ENCODE measurements at regions not wholly inside any gene's neighbourhood (a gene's known extent, or its start where the extent isn't known, plus 50 kb on each side); places are given as distances from the start of the nearest gene placed in this dataset.

DNA sequence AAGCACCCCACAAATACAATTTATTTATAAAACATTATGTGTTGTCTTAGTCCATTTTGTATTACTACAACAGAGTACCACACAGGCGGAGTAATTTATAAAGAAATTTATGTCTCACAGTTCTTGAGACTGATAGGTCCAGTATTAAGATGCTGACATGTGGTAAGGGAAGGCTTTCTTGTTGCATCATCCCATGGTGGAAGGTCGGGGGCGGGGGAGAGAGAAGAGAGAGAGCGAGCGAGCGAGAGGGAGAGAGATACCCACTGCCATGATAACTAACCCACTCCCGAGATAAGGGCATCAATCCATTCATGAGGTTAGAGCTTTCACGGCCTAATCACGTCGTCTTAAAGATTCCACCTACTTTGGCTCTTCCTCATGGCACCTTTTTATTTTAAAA, 117.8 kb downstream of the KCNJ12 start:
- Histone ChIP-seq H3K4me1 (ENCODE audit: control insufficient read depth in 4 of 4, insufficient read depth in 4 of 4, low read length in 3 of 4) (no peaks in the 10 kb centered on the region), H3K36me3 (ENCODE audit: control insufficient read depth in 4 of 4, insufficient read depth in 3 of 4, low read depth in 1 of 4, low read length in 3 of 4) (no peaks in the 10 kb centered on the region), H3K4me3 (ENCODE audit: low read depth in 1 of 3, low read length in 3 of 3) (no peak overlapping the region), H3K9me3 (ENCODE audit: control insufficient read depth in 4 of 4, low read length in 3 of 4) (no peaks in the 10 kb centered on the region), H3K9ac (ENCODE audit: low read depth in 1 of 2, low read length in 2 of 2) (no peak overlapping the region), H3K27ac (ENCODE audit: low read depth in 1 of 2, low read length in 2 of 2) (no peak overlapping the region), H3K27me3 (ENCODE audit: control insufficient read depth in 4 of 4, insufficient read depth in 4 of 4, low read length in 3 of 4) (peaks cover 0 to 8% (median under 1%) of the 10 kb centered on the region in 4 donors)
- DNase-seq (ENCODE audit: low spot score) = no peak
- 91% methylated on average over 10 of the region's 10 CpGs for WGBS
- TF ChIP-seq RAD21 (IDR thresholded peaks at IDR 0.05) = no peak
- TF ChIP-seq, protein P1, sequence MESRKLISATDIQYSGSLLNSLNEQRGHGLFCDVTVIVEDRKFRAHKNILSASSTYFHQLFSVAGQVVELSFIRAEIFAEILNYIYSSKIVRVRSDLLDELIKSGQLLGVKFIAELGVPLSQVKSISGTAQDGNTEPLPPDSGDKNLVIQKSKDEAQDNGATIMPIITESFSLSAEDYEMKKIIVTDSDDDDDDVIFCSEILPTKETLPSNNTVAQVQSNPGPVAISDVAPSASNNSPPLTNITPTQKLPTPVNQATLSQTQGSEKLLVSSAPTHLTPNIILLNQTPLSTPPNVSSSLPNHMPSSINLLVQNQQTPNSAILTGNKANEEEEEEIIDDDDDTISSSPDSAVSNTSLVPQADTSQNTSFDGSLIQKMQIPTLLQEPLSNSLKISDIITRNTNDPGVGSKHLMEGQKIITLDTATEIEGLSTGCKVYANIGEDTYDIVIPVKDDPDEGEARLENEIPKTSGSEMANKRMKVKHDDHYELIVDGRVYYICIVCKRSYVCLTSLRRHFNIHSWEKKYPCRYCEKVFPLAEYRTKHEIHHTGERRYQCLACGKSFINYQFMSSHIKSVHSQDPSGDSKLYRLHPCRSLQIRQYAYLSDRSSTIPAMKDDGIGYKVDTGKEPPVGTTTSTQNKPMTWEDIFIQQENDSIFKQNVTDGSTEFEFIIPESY (IDR thresholded peaks at IDR 0.05) = no peak
- TF ChIP-seq FOXA1 (IDR thresholded peaks at IDR 0.05) = no peak
- TF ChIP-seq NR2F2 (IDR thresholded peaks at IDR 0.05) = no peak
- TF ChIP-seq JUND (IDR thresholded peaks at IDR 0.05) = no peak
- no peak for TF ChIP-seq HNF4G (IDR thresholded peaks at IDR 0.05)
- TF ChIP-seq RXRA (IDR thresholded peaks at IDR 0.05) = no peak
- TF ChIP-seq TAF1 (conservative IDR thresholded peaks at IDR 0.05) = no peak
- no peak for TF ChIP-seq EGR1 (IDR thresholded peaks at IDR 0.05; ENCODE audit: low read depth in 2 of 2)
- TF ChIP-seq, protein P2, sequence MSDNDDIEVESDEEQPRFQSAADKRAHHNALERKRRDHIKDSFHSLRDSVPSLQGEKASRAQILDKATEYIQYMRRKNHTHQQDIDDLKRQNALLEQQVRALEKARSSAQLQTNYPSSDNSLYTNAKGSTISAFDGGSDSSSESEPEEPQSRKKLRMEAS (IDR thresholded peaks at IDR 0.05) = no peak
- no peak for TF ChIP-seq FOXA2 (IDR thresholded peaks at IDR 0.05)
- TF ChIP-seq YY1 (IDR thresholded peaks at IDR 0.05) = no peak

- Histone ChIP-seq H3K36me3 (ENCODE audit: control insufficient read depth in 4 of 4, insufficient read depth in 3 of 4, low read depth in 1 of 4, low read length in 3 of 4) (no peaks in the 10 kb centered on the region), H3K27me3 (ENCODE audit: control insufficient read depth in 4 of 4, insufficient read depth in 4 of 4, low read length in 3 of 4) (peaks cover 0 to 8% (median under 1%) of the 10 kb centered on the region in 4 donors), H3K4me1 (ENCODE audit: control insufficient read depth in 4 of 4, insufficient read depth in 4 of 4, low read length in 3 of 4) (no peaks in the 10 kb centered on the region), H3K9me3 (ENCODE audit: control insufficient read depth in 4 of 4, low read length in 3 of 4) (no peaks in the 10 kb centered on the region), H3K27ac (ENCODE audit: low read depth in 1 of 2, low read length in 2 of 2) (no peak overlapping the region), H3K4me3 (ENCODE audit: low read depth in 1 of 3, low read length in 3 of 3) (no peak overlapping the region), H3K9ac (ENCODE audit: low read depth in 1 of 2, low read length in 2 of 2) (no peak overlapping the region)
- DNase-seq (ENCODE audit: low spot score) = no peak
- WGBS = 82% methylated on average over 8 of the region's 8 CpGs
- no peak for TF ChIP-seq GABPA (IDR thresholded peaks at IDR 0.05 in 1 of 2, conservative IDR thresholded peaks at IDR 0.05 in 1 of 2)
- no peak for TF ChIP-seq HNF4G (IDR thresholded peaks at IDR 0.05)
- TF ChIP-seq NR2F2 (IDR thresholded peaks at IDR 0.05) = no peak
- TF ChIP-seq HNF4A (conservative IDR thresholded peaks at IDR 0.05) = no peak
- TF ChIP-seq, protein P1 (IDR thresholded peaks at IDR 0.05) = no peak
- TF ChIP-seq EGR1 (IDR thresholded peaks at IDR 0.05; ENCODE audit: low read depth in 2 of 2) = no peak
- TF ChIP-seq, protein P3, sequence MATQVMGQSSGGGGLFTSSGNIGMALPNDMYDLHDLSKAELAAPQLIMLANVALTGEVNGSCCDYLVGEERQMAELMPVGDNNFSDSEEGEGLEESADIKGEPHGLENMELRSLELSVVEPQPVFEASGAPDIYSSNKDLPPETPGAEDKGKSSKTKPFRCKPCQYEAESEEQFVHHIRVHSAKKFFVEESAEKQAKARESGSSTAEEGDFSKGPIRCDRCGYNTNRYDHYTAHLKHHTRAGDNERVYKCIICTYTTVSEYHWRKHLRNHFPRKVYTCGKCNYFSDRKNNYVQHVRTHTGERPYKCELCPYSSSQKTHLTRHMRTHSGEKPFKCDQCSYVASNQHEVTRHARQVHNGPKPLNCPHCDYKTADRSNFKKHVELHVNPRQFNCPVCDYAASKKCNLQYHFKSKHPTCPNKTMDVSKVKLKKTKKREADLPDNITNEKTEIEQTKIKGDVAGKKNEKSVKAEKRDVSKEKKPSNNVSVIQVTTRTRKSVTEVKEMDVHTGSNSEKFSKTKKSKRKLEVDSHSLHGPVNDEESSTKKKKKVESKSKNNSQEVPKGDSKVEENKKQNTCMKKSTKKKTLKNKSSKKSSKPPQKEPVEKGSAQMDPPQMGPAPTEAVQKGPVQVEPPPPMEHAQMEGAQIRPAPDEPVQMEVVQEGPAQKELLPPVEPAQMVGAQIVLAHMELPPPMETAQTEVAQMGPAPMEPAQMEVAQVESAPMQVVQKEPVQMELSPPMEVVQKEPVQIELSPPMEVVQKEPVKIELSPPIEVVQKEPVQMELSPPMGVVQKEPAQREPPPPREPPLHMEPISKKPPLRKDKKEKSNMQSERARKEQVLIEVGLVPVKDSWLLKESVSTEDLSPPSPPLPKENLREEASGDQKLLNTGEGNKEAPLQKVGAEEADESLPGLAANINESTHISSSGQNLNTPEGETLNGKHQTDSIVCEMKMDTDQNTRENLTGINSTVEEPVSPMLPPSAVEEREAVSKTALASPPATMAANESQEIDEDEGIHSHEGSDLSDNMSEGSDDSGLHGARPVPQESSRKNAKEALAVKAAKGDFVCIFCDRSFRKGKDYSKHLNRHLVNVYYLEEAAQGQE (IDR thresholded peaks at IDR 0.05) = no peak
- TF ChIP-seq, protein P2 (IDR thresholded peaks at IDR 0.05) = no peak
- no peak for TF ChIP-seq FOXA2 (IDR thresholded peaks at IDR 0.05)
- no peak for TF ChIP-seq RXRA (IDR thresholded peaks at IDR 0.05)
- no peak for TF ChIP-seq SP1 (IDR thresholded peaks at IDR 0.05)
- no peak for TF ChIP-seq RAD21 (IDR thresholded peaks at IDR 0.05)
- no peak for TF ChIP-seq JUND (IDR thresholded peaks at IDR 0.05)
- TF ChIP-seq YY1 (IDR thresholded peaks at IDR 0.05) = no peak
- TF ChIP-seq, protein P4, sequence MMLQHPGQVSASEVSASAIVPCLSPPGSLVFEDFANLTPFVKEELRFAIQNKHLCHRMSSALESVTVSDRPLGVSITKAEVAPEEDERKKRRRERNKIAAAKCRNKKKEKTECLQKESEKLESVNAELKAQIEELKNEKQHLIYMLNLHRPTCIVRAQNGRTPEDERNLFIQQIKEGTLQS (IDR thresholded peaks at IDR 0.05) = no peak
- no peak for TF ChIP-seq TAF1 (conservative IDR thresholded peaks at IDR 0.05)
- TF ChIP-seq, protein P5, sequence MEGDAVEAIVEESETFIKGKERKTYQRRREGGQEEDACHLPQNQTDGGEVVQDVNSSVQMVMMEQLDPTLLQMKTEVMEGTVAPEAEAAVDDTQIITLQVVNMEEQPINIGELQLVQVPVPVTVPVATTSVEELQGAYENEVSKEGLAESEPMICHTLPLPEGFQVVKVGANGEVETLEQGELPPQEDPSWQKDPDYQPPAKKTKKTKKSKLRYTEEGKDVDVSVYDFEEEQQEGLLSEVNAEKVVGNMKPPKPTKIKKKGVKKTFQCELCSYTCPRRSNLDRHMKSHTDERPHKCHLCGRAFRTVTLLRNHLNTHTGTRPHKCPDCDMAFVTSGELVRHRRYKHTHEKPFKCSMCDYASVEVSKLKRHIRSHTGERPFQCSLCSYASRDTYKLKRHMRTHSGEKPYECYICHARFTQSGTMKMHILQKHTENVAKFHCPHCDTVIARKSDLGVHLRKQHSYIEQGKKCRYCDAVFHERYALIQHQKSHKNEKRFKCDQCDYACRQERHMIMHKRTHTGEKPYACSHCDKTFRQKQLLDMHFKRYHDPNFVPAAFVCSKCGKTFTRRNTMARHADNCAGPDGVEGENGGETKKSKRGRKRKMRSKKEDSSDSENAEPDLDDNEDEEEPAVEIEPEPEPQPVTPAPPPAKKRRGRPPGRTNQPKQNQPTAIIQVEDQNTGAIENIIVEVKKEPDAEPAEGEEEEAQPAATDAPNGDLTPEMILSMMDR (IDR thresholded peaks at IDR 0.05; ENCODE audit: low read depth, low read length, missing input control) = no peak
- TF ChIP-seq FOXA1 (IDR thresholded peaks at IDR 0.05) = no peak
These were observed 119.1 kb downstream of the KCNJ12 start for GRCh38 chr17:21495281-21495680.
